ENCODE measurements at regions not wholly inside any gene's neighbourhood (a gene's known extent, or its start where the extent isn't known, plus 50 kb on each side); places are given as distances from the start of the nearest gene placed in this dataset.

- TF ChIP-seq POLR2A (IDR thresholded peaks at IDR 0.05) (no peak), CTCF (IDR thresholded peaks at IDR 0.05) (no peak), POLR2AphosphoS5 (IDR thresholded peaks at IDR 0.05) (no peak)
Measured at GRCh38 chr5:1949253-1949652, 66.5 kb upstream of the IRX4 start.
